NOMO-1 (cell line): ENCODE measurements at regions not wholly inside any gene's neighbourhood (a gene's known extent, or its start where the extent isn't known, plus 50 kb on each side); places are given as distances from the start of the nearest gene placed in this dataset.

ENCODE experiments used
- DNase-seq, 2 experiments: peaks; one replicate each; lab custom pipeline; 2025; ENCODE audit not compliant: unreplicated experiment in 2 of 2; lab: John Stamatoyannopoulos, UW

- no peak for DNase-seq
Observed at GRCh38 chrX:40173143-40174000, 75.6 kb upstream of the BCOR start.

GRCh38 chrX:40172401-40173142 is 74.8 kb upstream of the BCOR start:
- DNase-seq: no peak

GRCh38 chrX:40171513-40172400 is 74.0 kb upstream of the BCOR start:
- no peak for DNase-seq

- DNase-seq: no peak
Observed at GRCh38 chrX:40170830-40171512, 73.2 kb upstream of the BCOR start.

GRCh38 chrX:40169193-40170101 is 71.7 kb upstream of the BCOR start:
- DNase-seq: peak; percentile 50 to 80

- no peak for DNase-seq
Observed at GRCh38 chrX:40168480-40169011, 70.8 kb upstream of the BCOR start.

GRCh38 chrX:40167850-40168479 is 70.2 kb upstream of the BCOR start:
- DNase-seq: no peak

GRCh38 chrX:40167233-40167849 is 69.6 kb upstream of the BCOR start:
- DNase-seq: no peak

- DNase-seq: no peak
Observed at GRCh38 chrX:40166582-40166981, 68.8 kb upstream of the BCOR start.

GRCh38 chrX:40165861-40166260 is 68.1 kb upstream of the BCOR start:
- no peak for DNase-seq

GRCh38 chrX:40165206-40165605 is 67.4 kb upstream of the BCOR start:
- DNase-seq: no peak

GRCh38 chrX:40164751-40165150 is 67.0 kb upstream of the BCOR start:
- DNase-seq: no peak

GRCh38 chrX:40158036-40158706 is 60.4 kb upstream of the BCOR start:
- peak; percentile 18 to 33 for DNase-seq

GRCh38 chrX:40157228-40158035 is 59.7 kb upstream of the BCOR start:
- peak in 1 of 2 experiments; percentile 28 for DNase-seq

- DNase-seq: no peak
Observed at GRCh38 chrX:40156470-40157227, 58.9 kb upstream of the BCOR start.
